Sigmoid colon (tissue), 4 donors: ENCODE measurements at regions not wholly inside any gene's neighbourhood (a gene's known extent, or its start where the extent isn't known, plus 50 kb on each side); places are given as distances from the start of the nearest gene placed in this dataset.

Source experiments
- EP300 ChIP-seq, 4 donors: sonication (generic); formaldehyde crosslinking; IDR thresholded peaks; one replicate each; pipeline ENCODE4 v1.6.1; 2017; ENCODE audit warnings: antibody characterized with exemption in 4 of 4
- POLR2A ChIP-seq, 2 donors: fragments of 450-650 bp; IDR thresholded peaks; one replicate each; pipeline ENCODE4 v1.6.1; 2016; ENCODE audit warnings: antibody characterized with exemption in 2 of 2, mild to moderate bottlenecking in 2 of 2, moderate library complexity in 2 of 2
- POLR2AphosphoS5 ChIP-seq, 4 donors: sonication (generic); formaldehyde crosslinking; IDR thresholded peaks; one replicate each; pipeline ENCODE4 v1.6.1; 2017; ENCODE audit warnings: antibody characterized with exemption in 4 of 4
- TF ChIP-seq, protein P1 (sequence below), 4 experiments: fragments of 450-650 bp in 3 of 4; fragments of 200-600 bp in 1 of 4; IDR thresholded peaks; one replicate each; pipeline ENCODE4 v1.5.1; 2016 to 2019; ENCODE audit warnings: antibody characterized with exemption in 4 of 4, mild to moderate bottlenecking in 3 of 4, moderate library complexity in 2 of 4

DNA sequence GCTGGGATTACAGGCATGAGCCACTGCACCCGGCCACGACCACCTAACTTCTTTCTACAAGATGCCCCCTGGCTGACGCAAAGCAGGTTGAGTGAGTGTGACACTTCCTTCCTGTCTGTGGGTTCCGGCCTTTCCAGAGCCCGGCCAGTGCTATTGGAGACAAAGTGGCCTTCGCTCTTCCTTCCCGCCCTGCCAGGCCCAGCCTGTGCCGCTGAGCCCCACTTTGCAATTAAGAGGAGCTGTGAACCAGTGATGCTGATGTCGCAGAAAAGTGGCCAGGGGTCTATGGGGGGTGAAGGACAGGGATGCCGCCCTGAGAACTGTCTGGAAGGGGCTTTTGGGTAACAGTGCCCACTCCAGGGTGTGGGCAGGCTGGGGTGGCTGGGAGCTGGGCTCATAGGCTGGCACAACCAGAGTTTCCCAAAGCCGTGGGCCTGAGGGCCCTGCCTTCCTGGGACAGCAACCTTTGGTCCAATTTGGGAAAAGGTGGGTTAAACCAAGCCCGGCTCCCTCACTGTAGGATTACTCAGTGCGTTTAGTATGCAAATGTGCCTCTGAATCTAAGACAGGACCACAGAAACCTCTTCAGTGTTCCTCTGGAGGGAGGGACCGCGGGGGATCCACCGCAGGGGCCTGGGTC is 174.9 kb downstream of the SEC14L1 start:
- TF ChIP-seq, protein P1, sequence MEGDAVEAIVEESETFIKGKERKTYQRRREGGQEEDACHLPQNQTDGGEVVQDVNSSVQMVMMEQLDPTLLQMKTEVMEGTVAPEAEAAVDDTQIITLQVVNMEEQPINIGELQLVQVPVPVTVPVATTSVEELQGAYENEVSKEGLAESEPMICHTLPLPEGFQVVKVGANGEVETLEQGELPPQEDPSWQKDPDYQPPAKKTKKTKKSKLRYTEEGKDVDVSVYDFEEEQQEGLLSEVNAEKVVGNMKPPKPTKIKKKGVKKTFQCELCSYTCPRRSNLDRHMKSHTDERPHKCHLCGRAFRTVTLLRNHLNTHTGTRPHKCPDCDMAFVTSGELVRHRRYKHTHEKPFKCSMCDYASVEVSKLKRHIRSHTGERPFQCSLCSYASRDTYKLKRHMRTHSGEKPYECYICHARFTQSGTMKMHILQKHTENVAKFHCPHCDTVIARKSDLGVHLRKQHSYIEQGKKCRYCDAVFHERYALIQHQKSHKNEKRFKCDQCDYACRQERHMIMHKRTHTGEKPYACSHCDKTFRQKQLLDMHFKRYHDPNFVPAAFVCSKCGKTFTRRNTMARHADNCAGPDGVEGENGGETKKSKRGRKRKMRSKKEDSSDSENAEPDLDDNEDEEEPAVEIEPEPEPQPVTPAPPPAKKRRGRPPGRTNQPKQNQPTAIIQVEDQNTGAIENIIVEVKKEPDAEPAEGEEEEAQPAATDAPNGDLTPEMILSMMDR (IDR thresholded peaks at IDR 0.05): no peak
- TF ChIP-seq POLR2A (IDR thresholded peaks at IDR 0.05): no peak
- TF ChIP-seq POLR2AphosphoS5 (IDR thresholded peaks at IDR 0.05): no peak
- TF ChIP-seq EP300 (IDR thresholded peaks at IDR 0.05): no peak
